GM21717 (cell line): ENCODE measurements at regions not wholly inside any gene's neighbourhood (a gene's known extent, or its start where the extent isn't known, plus 50 kb on each side); places are given as distances from the start of the nearest gene placed in this dataset.
A peak's percentile ranks its signal among the peaks of the same experiment; 100 is the strongest.
"Not testable (repeated sequence)": the region's sequence is repeated elsewhere in the genome, so short reads cannot be mapped to it uniquely, and the experiment has no call there.

Experiments
- ATAC-seq: cut with Tn5 transposase; IDR thresholded peaks from one replicate; pipeline ENCODE4 v1.9.1; 2021; ENCODE audit warnings: mild to moderate bottlenecking, moderate library complexity; ENCODE audit not compliant: unreplicated experiment

GRCh38 chr5:144771802-144772201 is 601.1 kb downstream of the KCTD16 start:
- ATAC-seq, result no peak

- ATAC-seq, result no peak
These were observed 571.7 kb downstream of the KCTD16 start for GRCh38 chr5:144742361-144742760.

- no peak for ATAC-seq
These were observed 561.1 kb downstream of the KCTD16 start for GRCh38 chr5:144731786-144732185.

GRCh38 chr5:144712090-144712489 is 541.4 kb downstream of the KCTD16 start:
- ATAC-seq, result peak; percentile 87

GRCh38 chr5:144711172-144711571 is 540.5 kb downstream of the KCTD16 start:
- ATAC-seq, result no peak

GRCh38 chr5:144710637-144711036 is 540.0 kb downstream of the KCTD16 start:
- ATAC-seq, result no peak

GRCh38 chr5:144703776-144704175 is 533.1 kb downstream of the KCTD16 start:
- ATAC-seq, result no peak

GRCh38 chr5:144698484-144698883 is 527.8 kb downstream of the KCTD16 start:
- ATAC-seq, result no peak

GRCh38 chr5:144697847-144698262 is 527.2 kb downstream of the KCTD16 start:
- no peak for ATAC-seq

- ATAC-seq, result no peak
These were observed 521.3 kb downstream of the KCTD16 start for GRCh38 chr5:144691936-144692335.

GRCh38 chr5:144684899-144685298 is 514.2 kb downstream of the KCTD16 start:
- no peak for ATAC-seq

- ATAC-seq, result no peak
These were observed 510.0 kb downstream of the KCTD16 start for GRCh38 chr5:144680711-144681110.

- ATAC-seq, result no peak
These were observed 500.4 kb downstream of the KCTD16 start for GRCh38 chr5:144671066-144671465.

GRCh38 chr5:144659634-144660227 is 489.1 kb downstream of the KCTD16 start:
- ATAC-seq, result no peak

- no peak for ATAC-seq
These were observed 473.6 kb downstream of the KCTD16 start for GRCh38 chr5:144644317-144644716.

- no peak for ATAC-seq
These were observed 468.1 kb downstream of the KCTD16 start for GRCh38 chr5:144638787-144639186.

GRCh38 chr5:144634138-144634537 is 463.5 kb downstream of the KCTD16 start:
- ATAC-seq, result no peak

GRCh38 chr5:144598451-144599068 is 427.9 kb downstream of the KCTD16 start:
- ATAC-seq, result no peak

- no peak for ATAC-seq
These were observed 425.8 kb downstream of the KCTD16 start for GRCh38 chr5:144596517-144596916.

GRCh38 chr5:144594919-144595318 is 424.2 kb downstream of the KCTD16 start:
- ATAC-seq, result no peak

GRCh38 chr5:144594234-144594633 is 423.6 kb downstream of the KCTD16 start:
- not testable (repeated sequence) for ATAC-seq

GRCh38 chr5:144585681-144586080 is 415.0 kb downstream of the KCTD16 start:
- no peak for ATAC-seq
